ENCODE measurements at regions not wholly inside any gene's neighbourhood (a gene's known extent, or its start where the extent isn't known, plus 50 kb on each side); places are given as distances from the start of the nearest gene placed in this dataset.

DNA sequence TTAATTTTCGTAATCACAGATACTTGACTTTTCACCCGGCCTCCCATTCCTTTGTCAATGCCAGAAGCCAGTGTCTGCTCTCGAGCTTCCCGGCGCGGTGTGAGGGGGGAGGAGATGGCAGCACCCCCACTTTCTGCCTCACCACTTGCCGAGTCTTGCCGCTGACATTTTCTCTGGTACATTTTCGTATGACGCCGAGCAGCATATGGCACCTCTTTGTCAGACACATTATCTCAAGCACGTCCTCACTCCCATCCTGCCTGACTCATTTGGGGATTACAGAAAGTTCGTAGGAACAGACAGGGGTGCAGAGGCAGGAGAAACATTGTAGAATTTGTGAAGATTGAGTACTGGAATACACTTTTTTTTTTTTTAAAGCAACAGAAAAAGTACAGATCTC, 60.8 kb upstream of the SORCS3 start:
- no peak for TF ChIP-seq CTCF (conservative IDR thresholded peaks at IDR 0.05; ENCODE audit: low read depth, low read length)
- no peak for TF ChIP-seq EZH2phosphoT487 (IDR thresholded peaks at IDR 0.05; ENCODE audit: borderline replicate concordance, low read length)
- no peak for TF ChIP-seq EZH2 (IDR thresholded peaks at IDR 0.05; ENCODE audit: low read length, unreplicated experiment)
